ENCODE measurements at regions not wholly inside any gene's neighbourhood (a gene's known extent, or its start where the extent isn't known, plus 50 kb on each side); places are given as distances from the start of the nearest gene placed in this dataset.

DNA sequence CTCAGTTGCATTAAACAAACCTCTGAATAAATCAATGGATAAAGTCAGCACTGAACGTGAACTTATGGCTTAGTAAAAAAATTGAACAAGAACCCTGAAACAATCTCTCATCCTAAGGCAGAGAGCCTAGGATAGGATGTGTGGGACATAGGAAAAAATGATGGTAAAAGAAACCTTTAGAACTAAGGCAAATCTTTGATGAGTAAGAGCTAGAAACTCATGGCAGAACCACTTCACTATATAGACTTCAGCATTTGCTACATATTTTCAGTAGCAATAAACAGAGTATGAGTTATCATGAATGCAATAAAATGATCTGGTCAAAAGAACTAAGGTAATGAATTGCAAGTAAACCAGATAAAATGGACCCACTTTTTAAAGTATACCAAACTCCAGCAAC is 725.8 kb upstream of the DPPA4 start:
- no peak overlapping the region for H3K4ac ChIP-seq (ENCODE audit: low read depth in 1 of 2, low read length in 2 of 2)
- no peak overlapping the region for H4K91ac ChIP-seq (ENCODE audit: low read length)
- no peak overlapping the region for H2AFZ ChIP-seq (ENCODE audit: low read depth, low read length)
- no peak overlapping the region for H3K4me3 ChIP-seq (ENCODE audit: insufficient read depth in 1 of 2, low read depth in 1 of 2, low read length in 2 of 2)
- no peak overlapping the region for H2BK5ac ChIP-seq (ENCODE audit: low read depth, low read length, poor library complexity, severe bottlenecking)
- no peak overlapping the region for H4K8ac ChIP-seq (ENCODE audit: low read length)
- no peak overlapping the region for H3K4me2 ChIP-seq (ENCODE audit: low read length, poor library complexity, severe bottlenecking)
- H2BK12ac ChIP-seq (ENCODE audit: low read length in 2 of 2), result no peak overlapping the region
- no peak overlapping the region for H3K14ac ChIP-seq (ENCODE audit: low read length in 2 of 2)
- no peak overlapping the region for H3K27ac ChIP-seq (ENCODE audit: low read length, poor library complexity, severe bottlenecking)
- H3K79me1 ChIP-seq (replicated peaks; ENCODE audit: low read length, poor library complexity, severe bottlenecking), result no peaks in the 10 kb centered on the region
- WGBS, result no CpG with 5 or more reads among the region's 1 CpG
- H3K4me1 ChIP-seq (ENCODE audit: control insufficient read depth, insufficient read depth, low read depth, low read length), result no peaks in the 10 kb centered on the region
- no peaks in the 10 kb centered on the region for H3K27me3 ChIP-seq (ENCODE audit: control insufficient read depth in 1 of 2, insufficient read depth in 1 of 2, low read length in 2 of 2)
- no peak overlapping the region for H2BK15ac ChIP-seq (ENCODE audit: low read depth, poor library complexity, severe bottlenecking)
- no peak overlapping the region for H3K9ac ChIP-seq (ENCODE audit: low read length)
- no peaks in the 10 kb centered on the region for H3K9me3 ChIP-seq (ENCODE audit: control insufficient read depth, low read length)
- no peak overlapping the region for H2AK5ac ChIP-seq (ENCODE audit: low read length, severe bottlenecking)
- H3K18ac ChIP-seq (ENCODE audit: low read depth in 1 of 2, low read length in 2 of 2), result no peak overlapping the region
- no peaks in the 10 kb centered on the region for H3K36me3 ChIP-seq (ENCODE audit: control insufficient read depth in 1 of 2, insufficient read depth in 2 of 2, low read depth in 1 of 2, low read length in 2 of 2)
- no peak overlapping the region for H2BK120ac ChIP-seq (ENCODE audit: low read depth, low read length)
- DNase-seq, result no peak
- no peak overlapping the region for H3K23ac ChIP-seq (ENCODE audit: low read length in 2 of 2)

DNA sequence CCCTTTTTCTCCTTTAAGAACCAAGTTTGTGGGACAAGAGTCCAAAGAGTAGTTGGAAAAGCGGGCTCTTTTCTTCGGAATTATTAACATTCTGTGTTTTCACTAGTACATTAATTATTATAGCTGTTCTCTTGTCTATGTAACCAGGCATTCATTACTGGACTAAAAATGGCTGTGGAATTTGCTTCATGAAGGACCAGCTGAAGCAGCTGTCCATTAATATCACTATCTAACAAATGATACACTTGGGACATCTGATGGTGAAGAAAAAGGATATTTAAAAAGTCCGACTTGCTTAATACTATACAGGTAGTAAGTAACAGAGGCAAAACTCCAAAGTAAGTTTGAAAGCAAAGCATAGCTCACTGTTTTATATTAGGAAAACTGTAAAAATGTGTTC is 728.9 kb upstream of the DPPA4 start:
- Histone ChIP-seq H2BK15ac (ENCODE audit: low read depth, poor library complexity, severe bottlenecking) (no peak overlapping the region), H3K4me3 (ENCODE audit: insufficient read depth in 1 of 2, low read depth in 1 of 2, low read length in 2 of 2) (no peak overlapping the region), H3K27ac (ENCODE audit: low read length, poor library complexity, severe bottlenecking) (no peak overlapping the region), H3K4me2 (ENCODE audit: low read length, poor library complexity, severe bottlenecking) (no peak overlapping the region), H3K36me3 (ENCODE audit: control insufficient read depth in 1 of 2, insufficient read depth in 2 of 2, low read depth in 1 of 2, low read length in 2 of 2) (no peaks in the 10 kb centered on the region), H3K9ac (ENCODE audit: low read length) (no peak overlapping the region), H3K27me3 (ENCODE audit: control insufficient read depth in 1 of 2, insufficient read depth in 1 of 2, low read length in 2 of 2) (no peaks in the 10 kb centered on the region), H3K23ac (ENCODE audit: low read length in 2 of 2) (no peak overlapping the region), H2BK12ac (ENCODE audit: low read length in 2 of 2) (no peak overlapping the region), H2BK120ac (ENCODE audit: low read depth, low read length) (no peak overlapping the region), H4K91ac (ENCODE audit: low read length) (no peak overlapping the region), H3K14ac (ENCODE audit: low read length in 2 of 2) (no peak overlapping the region), H2AFZ (ENCODE audit: low read depth, low read length) (no peak overlapping the region), H3K4me1 (ENCODE audit: control insufficient read depth, insufficient read depth, low read depth, low read length) (no peaks in the 10 kb centered on the region), H3K4ac (ENCODE audit: low read depth in 1 of 2, low read length in 2 of 2) (no peak overlapping the region), H2BK5ac (ENCODE audit: low read depth, low read length, poor library complexity, severe bottlenecking) (no peak overlapping the region), H3K79me1 (replicated peaks; ENCODE audit: low read length, poor library complexity, severe bottlenecking) (no peaks in the 10 kb centered on the region), H2AK5ac (ENCODE audit: low read length, severe bottlenecking) (no peak overlapping the region), H4K8ac (ENCODE audit: low read length) (no peak overlapping the region), H3K9me3 (ENCODE audit: control insufficient read depth, low read length) (no peaks in the 10 kb centered on the region), H3K18ac (ENCODE audit: low read depth in 1 of 2, low read length in 2 of 2) (no peak overlapping the region)
- DNase-seq, result no peak
- no CpG with 5 or more reads among the region's 3 CpGs for WGBS

DNA sequence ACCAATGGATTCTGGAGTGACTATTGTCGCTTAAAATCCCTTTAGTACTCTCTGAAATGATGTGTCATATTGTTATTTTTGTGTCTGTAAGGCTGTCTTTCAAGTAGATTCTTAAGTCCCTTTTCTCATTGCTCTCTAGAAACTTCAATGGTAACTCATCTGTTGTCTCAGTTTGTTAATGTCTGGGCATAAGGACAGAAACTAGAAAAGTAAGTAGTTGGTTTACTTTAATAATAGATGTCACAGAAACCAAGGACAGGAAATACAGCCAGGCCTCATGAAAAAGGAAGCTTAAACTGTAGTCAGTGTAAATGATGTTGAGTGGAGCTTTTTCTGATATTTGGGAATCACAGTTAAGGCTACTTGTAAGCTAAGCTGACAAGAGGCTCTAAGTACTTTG is 730.2 kb upstream of the DPPA4 start:
- no peak overlapping the region for H3K4me2 ChIP-seq (ENCODE audit: low read length, poor library complexity, severe bottlenecking)
- H3K4me1 ChIP-seq (ENCODE audit: control insufficient read depth, insufficient read depth, low read depth, low read length), result no peaks in the 10 kb centered on the region
- no peak overlapping the region for H2BK12ac ChIP-seq (ENCODE audit: low read length in 2 of 2)
- H3K9ac ChIP-seq (ENCODE audit: low read length), result no peak overlapping the region
- no peak for DNase-seq
- no peaks in the 10 kb centered on the region for H3K36me3 ChIP-seq (ENCODE audit: control insufficient read depth in 1 of 2, insufficient read depth in 2 of 2, low read depth in 1 of 2, low read length in 2 of 2)
- 80% methylated on average over 1 of the region's 1 CpG for WGBS
- no peak overlapping the region for H3K18ac ChIP-seq (ENCODE audit: low read depth in 1 of 2, low read length in 2 of 2)
- H3K79me1 ChIP-seq (replicated peaks; ENCODE audit: low read length, poor library complexity, severe bottlenecking), result no peaks in the 10 kb centered on the region
- no peak overlapping the region for H3K14ac ChIP-seq (ENCODE audit: low read length in 2 of 2)
- no peak overlapping the region for H2BK120ac ChIP-seq (ENCODE audit: low read depth, low read length)
- no peaks in the 10 kb centered on the region for H3K27me3 ChIP-seq (ENCODE audit: control insufficient read depth in 1 of 2, insufficient read depth in 1 of 2, low read length in 2 of 2)
- no peak overlapping the region for H2BK15ac ChIP-seq (ENCODE audit: low read depth, poor library complexity, severe bottlenecking)
- H2AFZ ChIP-seq (ENCODE audit: low read depth, low read length), result no peak overlapping the region
- H3K9me3 ChIP-seq (ENCODE audit: control insufficient read depth, low read length), result no peaks in the 10 kb centered on the region
- H2BK5ac ChIP-seq (ENCODE audit: low read depth, low read length, poor library complexity, severe bottlenecking), result no peak overlapping the region
- H4K91ac ChIP-seq (ENCODE audit: low read length), result no peak overlapping the region
- H3K23ac ChIP-seq (ENCODE audit: low read length in 2 of 2), result no peak overlapping the region
- H3K27ac ChIP-seq (ENCODE audit: low read length, poor library complexity, severe bottlenecking), result no peak overlapping the region
- no peak overlapping the region for H2AK5ac ChIP-seq (ENCODE audit: low read length, severe bottlenecking)
- no peak overlapping the region for H3K4me3 ChIP-seq (ENCODE audit: insufficient read depth in 1 of 2, low read depth in 1 of 2, low read length in 2 of 2)
- H4K8ac ChIP-seq (ENCODE audit: low read length), result no peak overlapping the region
- H3K4ac ChIP-seq (ENCODE audit: low read depth in 1 of 2, low read length in 2 of 2), result no peak overlapping the region

DNA sequence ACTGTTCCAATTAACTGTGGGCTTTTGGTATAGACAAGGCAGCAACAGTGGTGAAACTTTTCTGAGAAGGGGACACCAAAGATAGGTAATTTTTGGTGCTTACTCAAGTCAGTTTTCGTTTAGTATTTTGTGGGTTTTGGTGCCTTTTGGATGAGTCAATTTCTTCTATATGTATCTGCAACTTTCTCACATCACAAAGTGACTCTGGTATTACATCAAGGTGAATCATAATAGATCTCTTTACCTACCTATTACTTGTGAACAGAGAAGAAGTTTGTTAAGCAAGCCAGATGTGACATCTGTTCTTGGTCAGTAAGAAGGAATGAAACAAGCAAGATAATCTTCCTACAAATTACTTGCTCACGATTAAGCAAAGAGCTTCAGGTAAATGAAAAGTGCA is 732.4 kb upstream of the DPPA4 start:
- H3K36me3 ChIP-seq (ENCODE audit: control insufficient read depth in 1 of 2, insufficient read depth in 2 of 2, low read depth in 1 of 2, low read length in 2 of 2), result no peaks in the 10 kb centered on the region
- WGBS, result 100% methylated on average over 1 of the region's 2 CpGs
- H2BK120ac ChIP-seq (ENCODE audit: low read depth, low read length), result no peak overlapping the region
- H3K23ac ChIP-seq (ENCODE audit: low read length in 2 of 2), result no peak overlapping the region
- H3K4me1 ChIP-seq (ENCODE audit: control insufficient read depth, insufficient read depth, low read depth, low read length), result no peaks in the 10 kb centered on the region
- no peak overlapping the region for H3K4me3 ChIP-seq (ENCODE audit: insufficient read depth in 1 of 2, low read depth in 1 of 2, low read length in 2 of 2)
- H3K4me2 ChIP-seq (ENCODE audit: low read length, poor library complexity, severe bottlenecking), result no peak overlapping the region
- no peak overlapping the region for H3K27ac ChIP-seq (ENCODE audit: low read length, poor library complexity, severe bottlenecking)
- no peak overlapping the region for H2AK5ac ChIP-seq (ENCODE audit: low read length, severe bottlenecking)
- no peak overlapping the region for H4K8ac ChIP-seq (ENCODE audit: low read length)
- no peak overlapping the region for H2AFZ ChIP-seq (ENCODE audit: low read depth, low read length)
- H3K18ac ChIP-seq (ENCODE audit: low read depth in 1 of 2, low read length in 2 of 2), result no peak overlapping the region
- H3K4ac ChIP-seq (ENCODE audit: low read depth in 1 of 2, low read length in 2 of 2), result no peak overlapping the region
- DNase-seq, result no peak
- H3K9me3 ChIP-seq (ENCODE audit: control insufficient read depth, low read length), result no peaks in the 10 kb centered on the region
- no peak overlapping the region for H2BK15ac ChIP-seq (ENCODE audit: low read depth, poor library complexity, severe bottlenecking)
- H3K9ac ChIP-seq (ENCODE audit: low read length), result no peak overlapping the region
- H3K27me3 ChIP-seq (ENCODE audit: control insufficient read depth in 1 of 2, insufficient read depth in 1 of 2, low read length in 2 of 2), result no peaks in the 10 kb centered on the region
- no peak overlapping the region for H2BK12ac ChIP-seq (ENCODE audit: low read length in 2 of 2)
- no peak overlapping the region for H2BK5ac ChIP-seq (ENCODE audit: low read depth, low read length, poor library complexity, severe bottlenecking)
- H4K91ac ChIP-seq (ENCODE audit: low read length), result no peak overlapping the region
- H3K79me1 ChIP-seq (replicated peaks; ENCODE audit: low read length, poor library complexity, severe bottlenecking), result no peaks in the 10 kb centered on the region
- no peak overlapping the region for H3K14ac ChIP-seq (ENCODE audit: low read length in 2 of 2)

Data from mesenchymal stem cell (in vitro differentiated cells and primary cell).